AG09319 (cell line): ENCODE measurements at regions not wholly inside any gene's neighbourhood (a gene's known extent, or its start where the extent isn't known, plus 50 kb on each side); places are given as distances from the start of the nearest gene placed in this dataset.
"Not testable (repeated sequence)": the region's sequence is repeated elsewhere in the genome, so short reads cannot be mapped to it uniquely, and the experiment has no call there.

Experiments used
- DNase-seq: peaks from one replicate; pipeline ENCODE4 v3.0.0-alpha.2; 2010; ENCODE audit warnings: low read depth; ENCODE audit errors: extremely low read depth
- TF ChIP-seq, protein P1 (sequence below): IDR thresholded peaks from 2 replicates; pipeline ENCODE4 v1.5.1; 2011; ENCODE audit warnings: low read depth, mild to moderate bottlenecking, inconsistent platforms, low read length, moderate library complexity

DNA sequence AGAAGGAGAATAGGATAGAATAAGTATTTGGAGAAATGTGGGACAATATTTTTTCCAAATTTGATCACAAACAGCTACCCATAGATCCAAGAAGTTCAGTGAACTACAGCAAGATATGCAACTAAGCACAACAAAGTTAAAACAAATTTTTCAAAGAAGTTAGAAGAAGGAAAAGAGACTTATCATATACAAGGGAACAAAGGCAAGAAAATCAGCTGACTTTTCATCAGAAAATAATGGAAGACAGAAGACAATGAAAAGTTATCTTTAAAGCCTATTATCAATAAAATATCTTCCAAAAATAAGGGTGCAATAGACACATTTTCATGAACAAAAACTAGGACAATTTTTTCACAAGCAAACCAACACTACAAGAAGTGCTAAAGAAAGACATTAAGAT lies 202.8 kb upstream of the FN1 start:
- TF ChIP-seq, protein P1, sequence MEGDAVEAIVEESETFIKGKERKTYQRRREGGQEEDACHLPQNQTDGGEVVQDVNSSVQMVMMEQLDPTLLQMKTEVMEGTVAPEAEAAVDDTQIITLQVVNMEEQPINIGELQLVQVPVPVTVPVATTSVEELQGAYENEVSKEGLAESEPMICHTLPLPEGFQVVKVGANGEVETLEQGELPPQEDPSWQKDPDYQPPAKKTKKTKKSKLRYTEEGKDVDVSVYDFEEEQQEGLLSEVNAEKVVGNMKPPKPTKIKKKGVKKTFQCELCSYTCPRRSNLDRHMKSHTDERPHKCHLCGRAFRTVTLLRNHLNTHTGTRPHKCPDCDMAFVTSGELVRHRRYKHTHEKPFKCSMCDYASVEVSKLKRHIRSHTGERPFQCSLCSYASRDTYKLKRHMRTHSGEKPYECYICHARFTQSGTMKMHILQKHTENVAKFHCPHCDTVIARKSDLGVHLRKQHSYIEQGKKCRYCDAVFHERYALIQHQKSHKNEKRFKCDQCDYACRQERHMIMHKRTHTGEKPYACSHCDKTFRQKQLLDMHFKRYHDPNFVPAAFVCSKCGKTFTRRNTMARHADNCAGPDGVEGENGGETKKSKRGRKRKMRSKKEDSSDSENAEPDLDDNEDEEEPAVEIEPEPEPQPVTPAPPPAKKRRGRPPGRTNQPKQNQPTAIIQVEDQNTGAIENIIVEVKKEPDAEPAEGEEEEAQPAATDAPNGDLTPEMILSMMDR: no peak
- DNase-seq: no peak

GRCh38 chr2:215637651-215638050 lies 201.8 kb upstream of the FN1 start:
- TF ChIP-seq, protein P1: no peak
- no peak for DNase-seq

DNA sequence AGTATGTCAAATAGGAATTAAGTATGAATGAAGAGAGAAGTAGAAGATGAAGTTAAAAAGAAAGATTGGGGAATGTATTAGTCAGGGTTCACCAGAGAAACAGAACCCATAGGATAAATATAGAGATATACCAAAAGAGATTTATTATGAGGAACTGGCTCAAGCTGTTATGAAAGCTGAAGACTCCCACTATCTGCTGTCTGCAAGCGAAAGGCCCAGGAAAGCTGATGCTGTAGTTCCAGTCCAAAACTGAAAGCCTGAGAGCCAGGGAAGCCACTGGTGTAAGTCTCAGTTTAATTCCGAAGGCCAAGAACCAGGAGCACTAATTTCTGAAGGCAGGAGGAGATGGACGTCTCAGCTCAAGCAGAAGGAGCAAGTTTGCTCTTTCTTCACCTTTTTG lies 200.9 kb upstream of the FN1 start:
- TF ChIP-seq, protein P1: no peak

GRCh38 chr2:215635788-215636139 lies 199.9 kb upstream of the FN1 start:
- TF ChIP-seq, protein P1: peak; percentile 19
- DNase-seq: no peak

More for the DNA sequence above, 200.9 kb upstream of the FN1 start:
- no peak for DNase-seq

GRCh38 chr2:215635071-215635787 lies 199.4 kb upstream of the FN1 start:
- DNase-seq: no peak
- TF ChIP-seq, protein P1: no peak

GRCh38 chr2:215633360-215633759 lies 197.5 kb upstream of the FN1 start:
- DNase-seq: no peak
- TF ChIP-seq, protein P1: no peak

DNA sequence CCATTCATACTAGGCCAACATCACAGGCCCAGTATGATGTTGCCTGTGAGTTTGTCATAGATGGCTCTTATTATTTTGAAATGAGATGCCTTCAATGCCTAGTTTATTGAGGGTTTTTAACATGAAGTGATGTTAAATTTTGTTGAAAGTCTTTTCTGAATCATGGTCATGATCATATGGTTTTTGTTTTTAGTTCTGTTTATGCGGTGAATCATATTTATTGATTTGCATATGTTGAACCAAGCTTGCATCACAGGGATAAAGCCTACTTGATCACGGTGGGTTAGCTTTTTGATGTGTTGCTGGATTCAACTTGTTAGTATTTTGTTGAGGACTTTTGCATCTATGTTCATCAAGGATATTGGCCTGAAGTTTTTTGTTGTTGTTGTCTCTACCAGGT lies 195.8 kb upstream of the FN1 start:
- TF ChIP-seq, protein P1: no peak
- DNase-seq: no peak

DNA sequence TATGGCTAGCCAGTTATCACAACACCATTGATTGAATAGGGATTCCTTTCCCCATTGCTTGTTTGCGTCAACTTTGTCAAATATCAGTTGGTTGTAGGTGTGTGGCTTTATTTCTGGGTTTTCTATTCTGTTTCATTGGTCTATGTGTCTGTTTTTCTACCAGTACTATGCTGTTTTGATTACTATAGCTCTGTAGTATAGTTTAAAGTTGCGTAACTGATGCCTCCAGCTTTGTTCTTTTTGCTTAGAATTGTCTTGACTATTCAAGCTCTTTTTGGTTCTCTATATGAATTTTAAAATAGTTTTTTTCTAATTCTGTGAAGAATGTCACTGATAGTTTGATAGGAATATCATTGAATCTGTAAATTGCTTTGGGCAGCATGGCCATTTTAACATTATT lies 194.9 kb upstream of the FN1 start:
- DNase-seq: not testable (repeated sequence)
